IMR-90 (cell line): ENCODE measurements at regions not wholly inside any gene's neighbourhood (a gene's known extent, or its start where the extent isn't known, plus 50 kb on each side); places are given as distances from the start of the nearest gene placed in this dataset.

Experiments
- BHLHE40 ChIP-seq: fragments of 150-350 bp; IDR thresholded peaks from 2 replicates; pipeline ENCODE4 v1.6.1; 2016; ENCODE audit warnings: mild to moderate bottlenecking, low read depth, low read length
- CEBPB ChIP-seq: IDR thresholded peaks from 2 replicates; pipeline ENCODE4 v1.6.1; 2012; ENCODE audit warnings: low read depth, low read length, improper control_type of control experiment
- CHD1 ChIP-seq: IDR thresholded peaks from 2 replicates; pipeline ENCODE4 v1.6.1; 2012; ENCODE audit warnings: low read depth, low read length, improper control_type of control experiment
- CTCF ChIP-seq: conservative IDR thresholded peaks from 2 replicates; pipeline ENCODE4 v1.5.1; 2012; ENCODE audit warnings: mild to moderate bottlenecking, low read depth, low read length, improper control_type of control experiment
- MAFK ChIP-seq: IDR thresholded peaks from 2 replicates; pipeline ENCODE4 v1.6.1; 2012; ENCODE audit warnings: low read depth, low read length, improper control_type of control experiment
- MAZ ChIP-seq: IDR thresholded peaks from 2 replicates; pipeline ENCODE4 v1.6.1; 2012; ENCODE audit warnings: low read depth, mild to moderate bottlenecking, low read length, improper control_type of control experiment, moderate library complexity, borderline replicate concordance
- MXI1 ChIP-seq: IDR thresholded peaks from 2 replicates; pipeline ENCODE4 v1.6.1; 2012; ENCODE audit warnings: low read depth, mild to moderate bottlenecking, low read length, moderate library complexity, borderline replicate concordance
- POLR2A ChIP-seq: IDR thresholded peaks from 2 replicates; pipeline ENCODE4 v1.6.1; 2012; ENCODE audit warnings: mild to moderate bottlenecking, low read depth, low read length
- RAD21 ChIP-seq: IDR thresholded peaks from 2 replicates; pipeline ENCODE4 v1.6.1; 2012; ENCODE audit warnings: low read length, improper control_type of control experiment
- SMC3 ChIP-seq: fragments of 150-350 bp; IDR thresholded peaks from 2 replicates; pipeline ENCODE4 v1.6.1; 2016; ENCODE audit warnings: low read depth, mild to moderate bottlenecking, antibody characterized with exemption, low read length, moderate library complexity

GRCh38 chrX:36753602-36754001 is 254.6 kb upstream of the FAM47C start:
- TF ChIP-seq CTCF (no peak), MAZ (no peak), RAD21 (no peak), POLR2A (no peak), MXI1 (no peak), CEBPB (no peak), MAFK (no peak), CHD1 (no peak), BHLHE40 (no peak), SMC3 (no peak)
